HG03432 (cell line): ENCODE measurements at regions not wholly inside any gene's neighbourhood (a gene's known extent, or its start where the extent isn't known, plus 50 kb on each side); places are given as distances from the start of the nearest gene placed in this dataset.
A peak's percentile ranks its signal among the peaks of the same experiment; 100 is the strongest.

ENCODE experiments used
- ATAC-seq: cut with Tn5 transposase; IDR thresholded peaks from one replicate; pipeline ENCODE4 v1.9.1; 2021; ENCODE audit warnings: mild to moderate bottlenecking, moderate library complexity; ENCODE audit not compliant: unreplicated experiment

DNA sequence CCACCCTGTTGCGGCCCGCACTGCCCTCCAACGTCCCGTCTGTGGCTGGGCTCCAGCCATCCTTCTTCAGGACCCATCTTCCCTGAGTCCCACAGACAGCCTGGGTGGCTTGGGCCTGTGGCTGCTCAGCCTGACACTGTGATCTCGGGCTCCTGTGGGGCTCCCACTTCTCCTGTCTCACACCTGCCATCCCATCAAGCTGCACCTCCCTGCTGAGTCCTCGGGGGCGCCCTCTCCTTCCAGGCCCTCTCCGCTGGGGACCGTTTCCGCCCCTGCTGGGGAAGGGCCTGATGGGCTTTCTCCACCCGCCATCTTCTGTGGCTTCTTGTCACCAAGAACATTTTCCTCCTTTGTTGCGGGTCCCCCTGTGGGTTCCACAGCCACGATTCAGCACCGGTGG, 173.8 kb upstream of the PPP2R2D start:
- ATAC-seq: no peak

GRCh38 chr10:131727560-131727959, 173.2 kb upstream of the PPP2R2D start:
- no peak for ATAC-seq

GRCh38 chr10:131728286-131729228, 172.3 kb upstream of the PPP2R2D start:
- ATAC-seq: no peak

- no peak for ATAC-seq
These were observed 171.4 kb upstream of the PPP2R2D start for GRCh38 chr10:131729361-131729760.

GRCh38 chr10:131729938-131730660, 170.7 kb upstream of the PPP2R2D start:
- ATAC-seq: no peak

DNA sequence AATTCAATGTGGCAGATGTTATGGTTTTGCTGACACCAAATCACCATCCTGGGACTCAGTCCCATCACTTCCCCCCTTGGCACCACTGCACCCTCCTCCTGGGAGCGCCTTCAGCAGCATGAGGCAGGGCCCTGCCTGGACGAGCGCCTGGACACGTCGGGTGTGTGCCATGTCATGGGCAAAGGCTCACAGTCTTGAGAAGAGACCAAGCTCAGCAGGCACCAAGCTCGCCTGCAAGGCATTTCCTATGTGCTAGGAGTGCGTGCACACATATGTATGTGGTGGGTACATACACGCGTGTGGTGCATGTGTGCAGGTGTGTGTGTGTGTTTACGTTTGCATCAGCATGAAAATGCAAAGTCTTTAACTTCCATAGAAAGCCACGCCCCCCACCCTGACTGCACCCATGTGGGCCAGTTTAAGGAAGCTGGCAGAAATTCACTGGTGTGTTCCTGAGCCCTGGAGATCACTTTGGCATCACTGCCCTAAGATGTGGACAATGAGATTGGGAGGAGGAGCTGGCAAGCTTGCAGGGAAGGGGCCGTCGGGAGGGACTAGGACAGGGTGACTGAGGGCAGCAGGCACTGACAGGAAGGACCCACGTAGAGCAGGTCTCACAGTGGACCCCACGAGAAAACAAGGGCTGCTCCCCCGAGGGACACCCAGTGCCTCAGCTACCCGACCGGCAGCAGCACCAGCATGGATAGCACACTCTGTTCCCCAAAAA, 169.9 kb upstream of the PPP2R2D start:
- ATAC-seq: no peak

DNA sequence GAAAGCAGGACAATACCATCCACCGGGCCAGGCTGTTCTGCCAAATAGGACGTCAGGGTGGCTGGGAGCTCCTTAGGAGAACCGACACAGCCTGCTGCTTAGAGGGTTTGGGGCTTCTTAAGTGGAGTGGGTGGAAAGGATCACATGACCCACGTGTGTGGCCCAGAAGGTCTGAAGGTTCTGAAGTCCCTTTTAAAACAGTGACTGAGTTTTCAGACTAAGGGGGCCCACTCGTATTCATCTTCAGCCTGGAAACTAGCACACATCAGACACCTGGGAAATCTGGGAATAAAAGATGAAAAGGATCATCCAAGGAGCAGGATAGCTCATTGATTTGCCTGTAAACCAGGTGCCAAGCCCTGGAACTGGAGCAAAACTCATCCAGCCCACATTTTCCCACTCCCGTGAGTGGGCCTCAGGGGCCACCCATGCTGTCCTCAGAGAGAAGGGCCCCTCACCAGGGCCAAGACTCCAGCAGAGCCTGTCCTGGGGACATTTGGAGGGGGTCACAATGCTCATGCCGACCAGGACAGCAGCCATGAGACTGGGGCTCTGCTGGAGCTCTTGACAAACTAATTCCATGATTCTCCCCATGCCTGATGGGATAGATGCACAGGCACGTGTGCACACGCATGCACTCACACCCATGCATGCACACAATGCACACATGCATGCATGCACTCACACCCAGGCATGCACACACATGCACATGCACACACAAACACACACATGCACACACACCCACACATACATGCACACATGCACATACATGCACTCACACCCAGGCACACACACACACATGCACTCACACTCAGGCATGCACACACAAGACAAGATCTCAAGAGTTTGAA, 168.8 kb upstream of the PPP2R2D start:
- no peak for ATAC-seq

- ATAC-seq: no peak
These were observed 168.1 kb upstream of the PPP2R2D start for GRCh38 chr10:131732631-131733127.

DNA sequence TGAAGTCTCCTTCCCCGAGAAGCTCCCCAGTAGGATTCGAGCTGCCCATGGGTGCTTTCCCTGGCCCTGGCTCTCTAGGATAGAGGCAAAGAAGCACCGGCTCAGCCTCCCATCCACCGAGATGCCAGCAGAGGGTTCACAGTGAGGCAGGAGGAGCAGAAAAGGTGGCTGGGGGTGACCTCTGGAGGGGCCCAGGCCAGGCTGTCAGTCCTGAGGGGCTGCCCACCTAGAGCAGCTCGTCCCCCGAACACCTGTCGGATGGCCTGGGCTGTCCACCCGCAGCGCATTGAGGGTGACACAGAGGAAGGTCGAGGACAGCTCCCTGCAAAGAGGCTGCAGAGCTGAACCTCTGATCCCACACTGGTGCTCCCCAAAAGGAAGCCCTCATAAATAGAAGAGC, 167.2 kb upstream of the PPP2R2D start:
- ATAC-seq: no peak

GRCh38 chr10:131735577-131735976, 165.2 kb upstream of the PPP2R2D start:
- ATAC-seq: no peak

DNA sequence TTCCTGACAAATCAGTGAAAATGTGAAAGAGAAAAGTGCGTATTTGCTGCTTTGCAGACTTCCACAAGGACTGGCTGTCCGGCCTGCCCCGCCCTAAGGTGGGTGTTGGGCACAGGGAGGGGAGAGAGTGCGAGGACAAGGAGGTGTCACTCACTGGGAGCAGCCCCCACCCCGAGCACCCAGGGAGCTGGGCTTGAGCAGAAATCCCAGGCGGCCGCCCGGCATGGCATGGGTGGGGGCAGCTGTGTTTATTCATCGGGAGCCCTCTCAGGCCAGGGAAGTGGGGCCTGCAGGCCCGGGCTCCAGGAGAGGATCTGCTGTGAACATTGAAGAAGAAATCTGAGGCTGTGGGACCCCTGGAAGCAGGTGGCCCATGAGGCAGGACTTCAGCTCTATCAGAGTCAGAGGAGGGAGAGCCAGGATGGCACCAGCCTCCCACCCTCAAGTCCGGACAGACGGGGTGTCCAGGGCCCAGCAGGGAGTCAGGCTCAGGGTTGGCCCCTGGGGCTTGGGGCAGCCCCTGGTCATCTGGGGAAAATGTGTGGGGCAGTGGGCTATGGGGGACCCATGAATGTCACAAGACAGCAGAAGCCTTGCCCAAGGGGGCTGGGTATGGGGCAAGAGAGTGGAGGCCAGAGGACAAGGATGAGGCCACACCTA, 164.4 kb upstream of the PPP2R2D start:
- ATAC-seq: no peak

- no peak for ATAC-seq
These were observed 163.0 kb upstream of the PPP2R2D start for GRCh38 chr10:131737543-131738395.

- no peak for ATAC-seq
These were observed 162.4 kb upstream of the PPP2R2D start for GRCh38 chr10:131738396-131738735.

- no peak for ATAC-seq
These were observed 161.6 kb upstream of the PPP2R2D start for GRCh38 chr10:131739206-131739605.

GRCh38 chr10:131742500-131742951, 158.3 kb upstream of the PPP2R2D start:
- no peak for ATAC-seq

GRCh38 chr10:131743190-131744151, 157.3 kb upstream of the PPP2R2D start:
- peak; percentile 74 for ATAC-seq

DNA sequence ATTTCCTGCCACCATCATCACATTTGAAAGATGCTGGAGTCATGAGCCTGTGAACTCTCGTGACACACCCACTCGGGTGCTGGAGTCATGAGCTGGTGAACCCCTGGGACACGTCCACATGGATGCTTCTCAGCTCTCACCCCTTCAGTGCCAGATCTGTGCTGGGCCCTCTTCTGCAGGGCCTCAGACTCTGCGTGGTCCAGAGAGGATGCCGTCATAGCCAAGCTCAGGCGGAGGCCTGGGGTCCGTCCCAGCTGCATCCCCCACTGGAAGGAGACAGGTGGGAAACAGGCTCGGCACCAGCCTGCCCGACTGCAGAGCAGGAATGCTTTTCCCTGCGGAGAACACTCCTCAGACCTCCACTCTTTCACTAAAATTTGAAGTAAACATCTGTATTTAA, 156.5 kb upstream of the PPP2R2D start:
- ATAC-seq: no peak

- no peak for ATAC-seq
These were observed 155.2 kb upstream of the PPP2R2D start for GRCh38 chr10:131745591-131745990.
